WTC11 (cell line): ENCODE measurements at regions not wholly inside any gene's neighbourhood (a gene's known extent, or its start where the extent isn't known, plus 50 kb on each side); places are given as distances from the start of the nearest gene placed in this dataset.

Experiments used
- ATAC-seq: fragments of 200-7000 bp; cut with Tn5 transposase; 2 replicates; pipeline ENCODE4 v1.10.0; 2021; ENCODE audit warnings: mild to moderate bottlenecking, moderate library complexity
- CTCF ChIA-PET: fragments of 300-600 bp; sonication (Branson Sonifier 250); formaldehyde crosslinking; loops from one replicate; lab custom pipeline; 2021; ENCODE audit warnings: antibody characterized with exemption; lab: Charles Lee
- POLR2A ChIA-PET: fragments of 350-600 bp; sonication (Branson Sonifier 250); formaldehyde crosslinking; loops from one replicate; lab custom pipeline; 2021; ENCODE audit warnings: antibody characterized with exemption; lab: Charles Lee
- DNase-seq: peaks from one replicate; pipeline ENCODE4 v3.0.0; 2021; ENCODE audit warnings: low spot score
- H3K27ac Mint-ChIP-seq: 2 replicates; pipeline ENCODE4 v1.8.0; 2021; ENCODE audit warnings: mixed read lengths
- H3K27me3 Mint-ChIP-seq: 2 replicates; pipeline ENCODE4 v1.8.0; 2021; ENCODE audit warnings: low read depth, mild to moderate bottlenecking, moderate library complexity, mixed read lengths
- H3K36me3 Mint-ChIP-seq: 2 replicates; pipeline ENCODE4 v1.8.0; 2021; ENCODE audit warnings: mixed read lengths
- H3K4me1 Mint-ChIP-seq: 2 replicates; pipeline ENCODE4 v1.8.0; 2022; ENCODE audit warnings: mixed read lengths
- H3K4me3 Mint-ChIP-seq: 2 replicates; pipeline ENCODE4 v1.8.0; 2021; ENCODE audit warnings: mild to moderate bottlenecking, moderate library complexity, mixed read lengths
- H3K9me3 Mint-ChIP-seq: 2 replicates; pipeline ENCODE4 v1.8.0; 2021; ENCODE audit warnings: mixed read lengths
- ARID4B ChIP-seq: sonication (generic); formaldehyde crosslinking; IDR thresholded peaks from 2 replicates; pipeline ENCODE4 v1.8.0; 2023; ENCODE audit warnings: missing genetic modification reagents, mild to moderate bottlenecking, borderline replicate concordance
- CDX4 ChIP-seq: fragments of 250-450 bp; sonication (Bioruptor Pico); IDR thresholded peaks from 2 replicates; pipeline ENCODE4 v1.9.0; 2021; ENCODE audit warnings: moderate library complexity, mild to moderate bottlenecking, inconsistent platforms, borderline replicate concordance
- CREM ChIP-seq: sonication (generic); formaldehyde crosslinking; IDR thresholded peaks from 2 replicates; pipeline ENCODE4 v1.8.1; 2022; ENCODE audit warnings: mild to moderate bottlenecking, missing genetic modification reagents, moderate library complexity
- FOXK1 ChIP-seq: sonication (generic); formaldehyde crosslinking; IDR thresholded peaks from 2 replicates; pipeline ENCODE4 v1.8.0; 2022; ENCODE audit warnings: mild to moderate bottlenecking, moderate library complexity, missing genetic modification reagents
- FOXP4 ChIP-seq: sonication (generic); formaldehyde crosslinking; IDR thresholded peaks from 2 replicates; pipeline ENCODE4 v1.8.0; 2022; ENCODE audit warnings: mild to moderate bottlenecking, missing genetic modification reagents
- IRF1 ChIP-seq: sonication (generic); formaldehyde crosslinking; IDR thresholded peaks from 2 replicates; pipeline ENCODE4 v1.8.0; 2023; ENCODE audit warnings: missing genetic modification reagents
- JUN ChIP-seq: sonication (generic); formaldehyde crosslinking; IDR thresholded peaks from 2 replicates; pipeline ENCODE4 v1.8.0; 2023; ENCODE audit warnings: mild to moderate bottlenecking, missing genetic modification reagents
- MXD4 ChIP-seq: fragments of 250-450 bp; sonication (Bioruptor Pico); IDR thresholded peaks from 2 replicates; pipeline ENCODE4 v1.8.0; 2021; ENCODE audit warnings: mild to moderate bottlenecking, moderate library complexity, borderline replicate concordance
- NR3C1 ChIP-seq: sonication (generic); formaldehyde crosslinking; conservative IDR thresholded peaks from 2 replicates; pipeline ENCODE4 v1.8.1; 2023; ENCODE audit warnings: low read depth, mild to moderate bottlenecking, missing genetic modification reagents
- RORB ChIP-seq: fragments of 250-450 bp; sonication (Bioruptor Pico); IDR thresholded peaks from 2 replicates; pipeline ENCODE4 v1.9.0; 2021; ENCODE audit warnings: mild to moderate bottlenecking
- SOX15 ChIP-seq: fragments of 250-450 bp; sonication (Bioruptor Pico); IDR thresholded peaks from 2 replicates; pipeline ENCODE4 v1.9.0; 2021; ENCODE audit warnings: mild to moderate bottlenecking
- STAT6 ChIP-seq: sonication (generic); formaldehyde crosslinking; conservative IDR thresholded peaks from 2 replicates; pipeline ENCODE4 v1.8.1; 2023; ENCODE audit warnings: mild to moderate bottlenecking, low read depth, missing genetic modification reagents, moderate library complexity
- ZNF281 ChIP-seq: sonication (generic); formaldehyde crosslinking; IDR thresholded peaks from 2 replicates; pipeline ENCODE4 v1.8.0; 2023; ENCODE audit warnings: mild to moderate bottlenecking, missing genetic modification reagents
- ZNF425 ChIP-seq: fragments of 250-450 bp; sonication (Bioruptor Pico); conservative IDR thresholded peaks from 2 replicates; pipeline ENCODE4 v1.9.0; 2021; ENCODE audit warnings: mild to moderate bottlenecking
- ZNF532 ChIP-seq: fragments of 250-450 bp; sonication (Bioruptor Pico); IDR thresholded peaks from 2 replicates; pipeline ENCODE4 v1.9.0; 2021; ENCODE audit warnings: mild to moderate bottlenecking, borderline replicate concordance

GRCh38 chr4:156596026-156596425 is 375.6 kb downstream of the PDGFC start (continued):
- no peak for TF ChIP-seq STAT6

- H3K9me3 Mint-ChIP-seq, result peaks cover 13% of the 10 kb centered on the region
- CTCF ChIA-PET, result interaction anchor here (0.6 kb wide), 1 partner anchor 79 kb away, joined by 3 read pairs; no protein-coding TSS in a partner anchor
- H3K27me3 Mint-ChIP-seq, result no peaks in the 10 kb centered on the region; the same call in 1 of the 2 replicates
- no peak overlapping the region for H3K4me3 Mint-ChIP-seq
- no peak for ATAC-seq
- H3K36me3 Mint-ChIP-seq, result peaks cover 6% of the 10 kb centered on the region
- peaks cover 11% of the 10 kb centered on the region for H3K4me1 Mint-ChIP-seq
- no peak for DNase-seq
- no peak overlapping the region for H3K27ac Mint-ChIP-seq
- POLR2A ChIA-PET, result no interaction called here
- TF ChIP-seq ZNF532 (CRISPR knock-in tag) (no peak), NR3C1 (no peak), FOXP4 (CRISPR knock-in tag) (no peak), ZNF281 (no peak), ARID4B (CRISPR knock-in tag) (no peak), JUN (CRISPR knock-in tag) (no peak), SOX15 (CRISPR knock-in tag) (no peak), RORB (CRISPR knock-in tag) (no peak), MXD4 (no peak), FOXK1 (no peak), CREM (CRISPR knock-in tag) (no peak), ZNF425 (CRISPR knock-in tag) (no peak), IRF1 (CRISPR knock-in tag) (no peak), CDX4 (CRISPR knock-in tag) (no peak)
Observed at GRCh38 chr4:156595041-156595440, 376.6 kb downstream of the PDGFC start.
